Small intestine (tissue), 7 donors: ENCODE measurements at regions not wholly inside any gene's neighbourhood (a gene's known extent, or its start where the extent isn't known, plus 50 kb on each side); places are given as distances from the start of the nearest gene placed in this dataset.

Experiments
- DNase-seq, 2 donors: peaks; one replicate each; pipeline versions ENCODE4 v3.0.0 to v3.0.0-alpha.2; 2013
- FAIRE-seq: peaks from 2 replicates; lab custom pipeline; 2012; peaks lifted over from hg19 to GRCh38; lab: Jason Lieb, UNC
- H3K27ac ChIP-seq, 3 donors: one replicate each; pipeline ENCODE4 v1.5.1; 2013; ENCODE audit warnings: low read length in 2 of 3, mild to moderate bottlenecking in 2 of 3, control low read depth in 1 of 3, inconsistent platforms in 1 of 3, low read depth in 1 of 3, moderate library complexity in 1 of 3
- H3K27me3 ChIP-seq, 3 donors: one replicate each; pipeline ENCODE4 v1.6.1; 2013; ENCODE audit warnings: low read length in 3 of 3, inconsistent platforms in 1 of 3; ENCODE audit not compliant: control insufficient read depth in 3 of 3, insufficient read depth in 3 of 3
- H3K36me3 ChIP-seq, 3 donors: one replicate each; pipeline ENCODE4 v1.6.1; 2013; ENCODE audit warnings: low read length in 3 of 3, inconsistent platforms in 1 of 3, low read depth in 1 of 3, mild to moderate bottlenecking in 1 of 3, moderate library complexity in 1 of 3; ENCODE audit not compliant: control insufficient read depth in 3 of 3, insufficient read depth in 2 of 3
- H3K4me1 ChIP-seq, 3 donors: one replicate each; pipeline ENCODE4 v1.6.1; 2013; ENCODE audit warnings: low read length in 2 of 3, inconsistent platforms in 1 of 3, low read depth in 1 of 3, mild to moderate bottlenecking in 1 of 3, moderate library complexity in 1 of 3; ENCODE audit not compliant: control insufficient read depth in 3 of 3, insufficient read depth in 2 of 3
- H3K4me3 ChIP-seq, 3 donors: one replicate each; pipeline ENCODE4 v1.5.1; 2013; ENCODE audit warnings: low read length in 3 of 3, control low read depth in 1 of 3, inconsistent platforms in 1 of 3, low read depth in 1 of 3, mild to moderate bottlenecking in 1 of 3, moderate library complexity in 1 of 3
- H3K9me3 ChIP-seq, 2 donors: one replicate each; pipeline ENCODE4 v1.6.1; 2013; ENCODE audit warnings: low read depth in 1 of 2, low read length in 1 of 2; ENCODE audit not compliant: control insufficient read depth in 2 of 2, insufficient read depth in 1 of 2
- WGBS, 3 donors: extraction: QIAGEN DNeasy Blood & Tissue Kit; methylation state at CpG; one replicate each; pipeline ENCODE4 v1.1.7; 2013; 5-methylcytosine and 5-hydroxymethylcytosine counted together
- donor health status: healthy with polysubstance abuse.
- donor health status: control.
- donor health status: control.
- donor health status: Bipolar disorder and iron deficiency.
- donor health status: healthy.

GRCh38 chr9:12352045-12352315 is 341.2 kb upstream of the TYRP1 start:
- DNase-seq (no peak), FAIRE-seq (no peak)
- H3K9me3 ChIP-seq, result no peaks in the 10 kb centered on the region
- H3K27ac ChIP-seq, result no peak overlapping the region
- no peaks in the 10 kb centered on the region for H3K27me3 ChIP-seq
- H3K36me3 ChIP-seq, result no peaks in the 10 kb centered on the region
- no peak overlapping the region for H3K4me3 ChIP-seq
- no peaks in the 10 kb centered on the region for H3K4me1 ChIP-seq

- DNase-seq (no peak), FAIRE-seq (no peak)
- WGBS, 3 donors, result 50 to 64% (median 62%) methylated on average over 2 of the region's 2 CpGs
- no peak overlapping the region for H3K4me3 ChIP-seq
- H3K27me3 ChIP-seq, result no peaks in the 10 kb centered on the region
- no peak overlapping the region for H3K27ac ChIP-seq
- no peaks in the 10 kb centered on the region for H3K9me3 ChIP-seq
- no peaks in the 10 kb centered on the region for H3K4me1 ChIP-seq
- H3K36me3 ChIP-seq, result no peaks in the 10 kb centered on the region
Measured at GRCh38 chr9:12363439-12363838, 329.7 kb upstream of the TYRP1 start.

GRCh38 chr9:12368569-12368968 is 324.6 kb upstream of the TYRP1 start:
- Histone ChIP-seq H3K4me3 (no peak overlapping the region), H3K9me3 (no peaks in the 10 kb centered on the region), H3K36me3 (no peaks in the 10 kb centered on the region), H3K4me1 (no peaks in the 10 kb centered on the region), H3K27me3 (no peaks in the 10 kb centered on the region), H3K27ac (no peak overlapping the region)
- FAIRE-seq, result no peak
- no peak for DNase-seq
- 26 to 49% (median 39%) methylated on average over 2 of the region's 2 CpGs for WGBS, 3 donors

- Histone ChIP-seq H3K4me3 (no peak overlapping the region), H3K27ac (no peak overlapping the region), H3K4me1 (no peaks in the 10 kb centered on the region), H3K36me3 (no peaks in the 10 kb centered on the region), H3K9me3 (no peaks in the 10 kb centered on the region), H3K27me3 (no peaks in the 10 kb centered on the region)
- no peak for FAIRE-seq
- 67 to 81% (median 77%) methylated on average over 2 of the region's 2 CpGs for WGBS, 3 donors
- DNase-seq, result no peak
Measured at GRCh38 chr9:12391839-12392509, 301.2 kb upstream of the TYRP1 start.

- H3K27ac ChIP-seq, result no peak overlapping the region
- FAIRE-seq (no peak), DNase-seq (no peak)
- no peaks in the 10 kb centered on the region for H3K27me3 ChIP-seq
- no peaks in the 10 kb centered on the region for H3K36me3 ChIP-seq
- H3K4me1 ChIP-seq, result no peaks in the 10 kb centered on the region
- no peak overlapping the region for H3K4me3 ChIP-seq
- 47 to 60% (median 52%) methylated on average over 1 of the region's 1 CpG for WGBS, 3 donors
- H3K9me3 ChIP-seq, result no peaks in the 10 kb centered on the region
Measured at GRCh38 chr9:12394105-12394504, 299.1 kb upstream of the TYRP1 start.

GRCh38 chr9:12403721-12404120 is 289.5 kb upstream of the TYRP1 start:
- H3K36me3 ChIP-seq, result no peaks in the 10 kb centered on the region
- no peak for FAIRE-seq
- no peak overlapping the region for H3K4me3 ChIP-seq
- H3K9me3 ChIP-seq, result no peaks in the 10 kb centered on the region
- H3K27ac ChIP-seq, result no peak overlapping the region
- no peaks in the 10 kb centered on the region for H3K4me1 ChIP-seq
- no peaks in the 10 kb centered on the region for H3K27me3 ChIP-seq
- no peak for DNase-seq
- WGBS, 3 donors, result 51 to 59% (median 54%) methylated on average over 2 of the region's 2 CpGs

- no peak overlapping the region for H3K27ac ChIP-seq
- no peaks in the 10 kb centered on the region for H3K36me3 ChIP-seq
- H3K4me3 ChIP-seq, result no peak overlapping the region
- no peaks in the 10 kb centered on the region for H3K4me1 ChIP-seq
- FAIRE-seq, result no peak
- WGBS, 3 donors, result 35 to 44% (median 43%) methylated on average over 2 of the region's 2 CpGs
- DNase-seq, result no peak
- no peaks in the 10 kb centered on the region for H3K9me3 ChIP-seq
- H3K27me3 ChIP-seq, result no peaks in the 10 kb centered on the region
Measured at GRCh38 chr9:12413986-12414385, 279.2 kb upstream of the TYRP1 start.

- Histone ChIP-seq H3K27ac (no peak overlapping the region), H3K4me3 (no peak overlapping the region), H3K27me3 (no peaks in the 10 kb centered on the region), H3K4me1 (no peaks in the 10 kb centered on the region), H3K9me3 (no peaks in the 10 kb centered on the region), H3K36me3 (no peaks in the 10 kb centered on the region)
- DNase-seq (no peak), FAIRE-seq (no peak)
- 10 to 31% (median 26%) methylated on average over 7 of the region's 7 CpGs for WGBS, 3 donors
Measured at GRCh38 chr9:12414514-12414913, 278.7 kb upstream of the TYRP1 start.

- 87 to 95% (median 87%) methylated on average over 2 of the region's 2 CpGs for WGBS, 3 donors
Measured at GRCh38 chr9:12415361-12415760, 277.8 kb upstream of the TYRP1 start.

More at GRCh38 chr9:12415361-12415760, 277.8 kb upstream of the TYRP1 start:
- no peaks in the 10 kb centered on the region for H3K9me3 ChIP-seq
- H3K4me3 ChIP-seq, result no peak overlapping the region
- no peaks in the 10 kb centered on the region for H3K4me1 ChIP-seq
- H3K27ac ChIP-seq, result no peak overlapping the region
- DNase-seq (no peak), FAIRE-seq (no peak)
- H3K27me3 ChIP-seq, result no peaks in the 10 kb centered on the region
- no peaks in the 10 kb centered on the region for H3K36me3 ChIP-seq
